Lung microvascular endothelial cell (primary cell): ENCODE measurements at regions not wholly inside any gene's neighbourhood (a gene's known extent, or its start where the extent isn't known, plus 50 kb on each side); places are given as distances from the start of the nearest gene placed in this dataset.
"Not testable (repeated sequence)": the region's sequence is repeated elsewhere in the genome, so short reads cannot be mapped to it uniquely, and the experiment has no call there.

Experiments used
- DNase-seq, 2 donors: peaks; one replicate each; pipeline versions ENCODE4 v3.0.0 to v3.0.0-alpha.2; 2010; ENCODE audit warnings: low read depth in 2 of 2

DNA sequence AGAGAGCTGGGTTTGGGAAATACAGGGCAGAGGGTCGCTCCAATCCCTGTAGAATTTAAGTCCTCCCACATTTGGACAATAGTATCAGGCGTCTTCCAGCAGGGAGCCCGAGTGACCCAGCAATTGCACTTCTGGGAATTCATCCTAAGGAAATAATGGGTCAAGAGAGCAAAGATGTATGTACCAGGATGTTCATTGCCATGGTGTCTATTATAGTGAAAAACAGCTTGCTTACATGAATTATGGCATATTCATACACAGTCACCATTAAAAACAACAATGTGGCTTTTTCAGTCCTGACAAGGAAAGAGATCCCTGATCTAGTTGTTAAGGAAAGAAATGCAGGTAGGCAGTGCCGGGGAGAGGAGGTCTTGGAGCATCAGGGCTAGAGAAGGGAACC is 167.7 kb downstream of the PJA1 start:
- peak; percentile 48 to 78 for DNase-seq

DNA sequence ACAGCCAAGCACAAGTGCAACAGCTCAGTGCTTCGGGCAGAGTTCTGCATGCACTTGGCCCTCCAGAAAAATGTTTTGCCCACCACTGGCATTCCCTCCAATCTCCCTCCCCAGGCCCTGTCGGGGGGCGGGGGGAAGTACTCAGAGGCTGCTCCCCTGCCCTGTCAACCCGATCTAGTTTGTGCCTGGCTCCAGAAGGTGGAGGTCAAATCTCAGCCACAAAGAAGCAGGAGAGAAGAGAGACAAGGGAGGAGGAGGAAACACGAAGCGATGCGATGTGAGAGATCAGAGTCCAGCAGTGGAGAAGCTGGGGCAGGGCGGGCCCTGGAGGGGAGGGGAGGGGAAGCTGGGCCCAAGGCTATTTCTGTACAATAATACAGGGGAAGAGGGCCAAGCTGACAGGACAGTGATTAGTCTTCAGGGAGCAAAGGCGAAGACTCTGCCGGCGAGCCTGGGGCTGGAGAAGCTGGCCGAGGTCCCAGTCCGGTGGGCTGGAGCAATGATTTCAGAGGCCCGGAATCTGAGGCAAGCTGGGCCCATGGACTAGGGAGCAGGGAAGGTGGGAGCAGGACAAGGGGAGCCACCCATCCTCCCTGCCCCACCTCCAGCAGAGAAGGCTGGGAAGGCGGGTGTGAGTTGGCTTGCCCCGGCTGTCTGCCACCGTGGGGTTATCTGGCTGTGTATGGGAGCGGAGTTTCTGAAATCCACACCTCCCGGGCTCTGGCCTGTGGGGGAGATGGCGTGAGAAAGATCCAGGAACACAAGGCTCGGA is 167.1 kb downstream of the EFNB1 start:
- DNase-seq, result peak; percentile 32 to 88

DNA sequence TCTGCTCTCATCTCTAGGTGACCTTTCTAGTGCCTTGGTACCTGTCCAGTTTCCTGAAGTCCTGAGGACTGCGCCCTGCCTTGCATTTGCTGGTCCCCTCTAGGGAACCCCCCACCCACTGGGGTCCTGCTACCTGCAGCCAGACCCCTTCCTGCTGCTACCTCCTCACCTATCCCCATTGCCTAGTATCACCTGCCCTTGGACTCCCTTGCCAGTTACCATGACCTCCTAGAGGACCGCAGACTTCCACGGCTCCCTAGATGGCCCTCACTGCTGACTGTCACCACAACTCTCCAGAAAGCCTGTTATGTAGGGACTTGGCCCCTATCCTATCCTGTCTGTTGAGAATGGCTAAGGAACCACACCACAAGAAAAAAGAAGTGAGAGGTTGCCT is 166.6 kb downstream of the EFNB1 start:
- no peak for DNase-seq

DNA sequence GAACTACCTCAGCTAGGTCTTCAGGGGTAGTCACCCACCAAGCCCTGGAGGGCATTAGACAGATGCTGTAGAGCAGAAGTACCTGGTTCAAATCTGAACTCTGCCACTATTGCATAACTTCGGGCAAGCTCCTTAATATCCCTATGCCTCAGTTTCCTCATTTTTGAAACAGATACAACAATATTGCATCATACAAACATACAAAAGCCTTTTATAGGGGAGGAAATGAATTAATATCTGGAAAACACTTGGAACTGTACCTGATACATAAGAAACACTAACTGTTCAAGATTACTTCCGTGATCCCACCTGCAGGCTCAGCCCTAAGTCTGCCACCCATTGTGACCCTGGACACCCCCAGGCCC is 166.1 kb downstream of the EFNB1 start:
- DNase-seq, result no peak

DNA sequence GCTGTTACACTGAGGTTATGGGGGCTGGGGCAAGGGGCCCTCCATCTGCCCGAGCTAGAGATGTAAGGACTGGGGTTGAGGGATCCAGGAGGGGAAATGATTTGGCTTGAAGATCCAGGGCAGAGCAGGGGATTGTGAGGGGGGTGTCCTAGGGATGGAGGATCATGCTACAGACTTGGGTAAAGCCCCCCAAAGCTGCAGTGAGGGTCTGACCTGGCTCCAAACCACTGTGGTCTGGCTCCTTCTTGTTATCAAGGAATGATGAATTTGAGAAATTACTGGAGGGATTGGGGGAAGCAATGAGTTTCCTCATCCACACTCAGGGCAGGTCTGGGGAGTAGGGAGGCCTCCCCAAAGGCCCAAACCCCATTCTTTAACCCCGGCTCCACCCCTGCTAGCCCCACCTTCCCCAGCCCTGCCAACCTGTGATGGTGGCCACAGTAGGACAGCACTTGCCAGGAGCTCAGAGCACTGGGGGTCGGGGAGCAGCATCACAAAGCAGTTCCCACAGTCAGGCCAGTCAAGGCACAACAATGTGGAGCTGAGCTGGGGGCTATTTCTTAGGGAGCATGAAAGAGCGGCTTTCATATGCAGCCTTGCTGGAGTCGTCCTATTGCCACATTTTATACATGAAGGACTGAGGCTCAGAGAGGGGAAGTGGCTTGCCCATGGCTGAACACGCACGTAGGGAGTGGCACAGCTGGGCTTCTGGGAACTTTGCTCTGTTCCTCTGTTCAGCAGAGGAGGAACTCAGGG is 165.5 kb downstream of the EFNB1 start:
- DNase-seq, result no peak

DNA sequence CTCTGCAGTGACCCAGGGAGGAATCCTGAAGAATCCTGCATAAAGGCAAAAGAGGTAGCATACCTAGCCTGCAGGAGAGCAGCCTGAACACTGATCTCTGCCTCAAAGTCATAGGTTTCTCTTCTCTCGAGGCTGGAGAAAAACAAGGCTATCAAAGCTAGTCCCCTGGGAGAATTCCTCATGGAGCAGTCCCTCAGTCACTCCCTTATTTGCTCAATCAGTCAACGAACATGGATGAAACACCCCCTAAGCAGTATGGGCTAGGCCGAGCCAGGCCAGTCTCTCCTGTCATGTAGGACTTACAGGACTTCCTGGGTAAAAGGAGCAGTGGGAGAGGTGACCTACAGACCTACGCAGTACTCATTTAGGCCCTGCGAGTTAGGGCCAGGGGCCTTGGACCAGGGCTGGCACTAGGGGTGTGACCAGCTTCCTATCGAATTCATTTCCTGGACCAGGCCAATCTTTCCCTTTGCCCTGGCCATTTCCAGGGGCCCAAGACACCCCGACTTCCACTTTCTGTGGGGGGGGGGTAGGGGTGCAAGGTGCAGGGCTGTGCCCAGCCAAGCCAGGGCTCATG is 164.1 kb downstream of the EFNB1 start:
- no peak for DNase-seq

DNA sequence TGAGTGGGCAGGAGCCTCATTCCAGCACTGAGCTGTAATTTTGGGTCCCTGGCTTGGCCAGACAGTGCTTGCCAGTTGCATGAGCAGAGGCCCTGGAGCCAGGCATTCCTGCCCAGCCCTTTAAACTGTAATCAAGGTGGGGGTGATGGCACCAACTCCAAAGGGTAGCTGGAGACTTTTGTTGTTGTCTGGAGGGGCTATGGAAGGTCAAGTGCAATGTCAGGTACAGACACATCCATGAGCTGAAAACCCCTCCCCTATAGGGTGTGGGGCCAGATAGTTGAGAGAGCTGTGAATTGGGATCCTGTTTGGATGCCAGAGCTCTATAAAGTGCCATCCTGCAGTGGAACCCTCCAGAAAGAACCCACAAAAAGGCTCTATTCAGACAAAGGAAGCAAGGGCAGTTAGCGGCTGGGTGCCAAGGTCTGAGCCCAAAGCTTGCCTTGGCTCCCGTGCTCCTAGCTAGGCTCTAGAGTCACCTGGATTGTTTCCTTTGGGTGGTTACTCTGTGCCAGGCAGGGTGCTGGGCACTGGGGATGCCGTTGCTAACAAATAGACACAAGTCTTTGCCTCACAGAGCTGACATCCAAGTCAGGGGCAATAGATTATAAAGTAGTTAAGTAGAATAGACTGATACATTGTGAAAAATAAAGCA is 163.0 kb downstream of the EFNB1 start:
- DNase-seq, result no peak

DNA sequence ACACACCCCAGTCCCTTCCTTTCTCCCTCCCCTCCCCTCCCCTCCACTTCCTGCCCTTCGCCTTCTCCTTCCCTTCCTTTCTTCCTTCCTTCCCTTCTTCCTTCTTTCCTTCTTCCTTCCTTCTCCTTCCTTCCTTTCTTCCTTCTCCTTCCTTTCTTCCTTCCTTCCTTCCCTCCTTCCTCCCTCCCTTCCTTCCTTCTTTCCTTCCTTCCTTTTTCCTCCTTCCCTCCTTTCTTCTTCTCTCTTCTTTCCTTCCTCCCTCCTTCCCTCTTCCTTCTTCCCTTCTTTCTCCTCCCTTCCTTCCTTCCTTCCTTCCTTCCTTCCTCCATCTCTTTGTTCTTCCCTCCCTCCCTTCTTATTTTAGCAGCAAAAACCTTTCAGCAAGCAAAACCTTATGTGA is 162.1 kb downstream of the EFNB1 start:
- no peak for DNase-seq

DNA sequence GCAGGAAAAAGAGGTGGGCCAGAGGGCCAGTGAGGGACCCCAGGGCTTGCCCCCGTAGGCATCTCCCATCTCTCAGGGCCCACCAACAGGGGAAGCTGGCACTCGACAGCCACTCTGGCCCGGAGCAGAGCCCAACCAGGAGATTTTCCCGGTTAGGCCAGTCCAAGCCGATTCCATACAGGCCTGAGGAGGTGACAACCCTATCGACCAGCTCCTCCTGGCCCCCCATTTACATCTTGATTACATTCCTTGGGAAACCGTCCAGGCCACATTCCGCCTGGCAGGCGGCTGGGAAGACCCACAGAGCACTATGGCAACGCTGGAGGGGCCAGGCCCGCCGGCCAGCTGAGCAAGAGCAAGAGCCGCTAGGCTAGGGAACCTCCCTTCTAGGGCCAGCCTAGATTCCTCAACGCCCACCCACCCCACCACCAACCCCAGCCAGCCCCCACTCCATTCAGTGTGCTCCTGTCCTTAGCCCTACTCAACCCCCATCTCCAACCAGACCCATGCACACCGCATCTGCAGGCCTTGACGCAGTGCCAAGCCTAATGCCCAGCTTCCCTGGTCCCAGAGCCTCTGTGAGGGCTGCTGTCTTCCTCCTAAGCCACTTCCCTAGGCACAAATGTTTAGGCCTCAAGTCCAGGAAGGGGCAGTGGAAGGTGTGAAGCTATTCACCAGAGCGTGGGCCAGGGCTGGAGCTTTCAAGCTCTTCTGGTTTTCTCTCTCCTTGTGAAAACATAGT is 161.2 kb downstream of the EFNB1 start:
- peak; percentile 66 to 69 for DNase-seq

DNA sequence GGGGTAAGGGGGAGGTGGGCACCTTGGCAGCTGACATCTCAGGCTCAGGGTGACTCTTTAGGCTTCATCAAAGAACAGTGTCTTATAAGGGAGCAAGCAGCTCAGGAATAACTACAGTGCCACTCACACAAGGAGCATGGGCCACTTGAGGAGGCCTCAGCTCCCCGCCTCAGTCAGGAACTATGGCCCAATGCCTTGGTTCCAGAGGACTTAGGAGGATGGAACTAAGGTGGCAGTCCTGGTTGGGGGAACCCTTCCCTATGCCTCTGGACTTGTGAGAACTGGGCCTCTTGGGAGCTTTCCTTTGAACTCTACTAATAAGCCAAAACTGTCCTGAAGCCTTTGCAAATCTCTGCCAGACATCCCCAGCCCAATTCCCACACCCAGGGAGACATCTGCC is 160.6 kb downstream of the EFNB1 start:
- DNase-seq, result no peak

DNA sequence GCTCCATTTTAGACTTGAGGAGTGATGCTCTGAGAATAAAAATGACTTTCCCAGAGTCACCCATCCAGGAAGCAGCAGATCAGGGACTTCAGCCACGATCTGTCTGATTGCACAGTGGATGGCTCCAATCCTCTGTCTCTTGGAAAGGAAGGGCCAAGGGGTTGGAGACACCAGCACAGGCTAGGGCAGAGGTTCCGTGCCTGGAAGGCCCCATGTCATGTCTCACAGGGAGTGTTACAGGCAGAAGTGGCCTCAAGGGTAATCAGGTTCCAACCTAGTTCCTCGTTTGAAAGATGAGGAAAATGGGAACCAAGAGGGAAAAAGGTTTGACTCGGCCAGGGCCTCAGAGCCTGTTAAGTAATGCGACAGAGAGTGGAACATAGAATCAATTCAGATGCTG is 160.0 kb downstream of the EFNB1 start:
- DNase-seq, result no peak

DNA sequence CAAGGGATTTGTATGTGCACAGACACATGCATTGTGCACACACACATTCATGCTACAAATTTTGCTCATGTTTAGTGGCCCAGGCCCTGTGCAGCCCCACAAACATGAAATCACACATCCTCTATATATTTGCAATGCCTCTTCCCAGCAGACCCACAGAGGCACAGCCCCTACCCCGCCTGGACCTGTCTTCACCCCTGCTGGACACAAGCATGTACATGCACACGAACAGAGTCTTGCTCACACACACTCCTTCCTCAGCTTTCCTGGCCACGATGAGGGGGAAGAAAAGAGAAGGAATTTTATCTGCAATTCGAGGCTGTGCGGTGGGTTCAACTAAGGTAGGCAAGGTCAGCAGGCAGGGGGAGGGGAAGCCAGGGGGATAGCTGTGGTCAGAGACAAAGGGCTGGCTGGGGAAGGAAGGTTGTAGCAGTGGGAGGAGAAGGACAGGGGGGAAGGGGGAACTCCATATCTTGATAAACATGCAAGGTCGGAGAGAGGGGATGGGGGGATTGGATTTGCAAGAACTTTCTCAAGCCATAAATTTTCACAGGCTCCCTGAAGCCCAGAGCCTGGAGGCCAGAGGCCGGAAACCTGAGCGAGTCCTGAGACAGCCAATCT is 156.4 kb downstream of the EFNB1 start:
- DNase-seq, result no peak

DNA sequence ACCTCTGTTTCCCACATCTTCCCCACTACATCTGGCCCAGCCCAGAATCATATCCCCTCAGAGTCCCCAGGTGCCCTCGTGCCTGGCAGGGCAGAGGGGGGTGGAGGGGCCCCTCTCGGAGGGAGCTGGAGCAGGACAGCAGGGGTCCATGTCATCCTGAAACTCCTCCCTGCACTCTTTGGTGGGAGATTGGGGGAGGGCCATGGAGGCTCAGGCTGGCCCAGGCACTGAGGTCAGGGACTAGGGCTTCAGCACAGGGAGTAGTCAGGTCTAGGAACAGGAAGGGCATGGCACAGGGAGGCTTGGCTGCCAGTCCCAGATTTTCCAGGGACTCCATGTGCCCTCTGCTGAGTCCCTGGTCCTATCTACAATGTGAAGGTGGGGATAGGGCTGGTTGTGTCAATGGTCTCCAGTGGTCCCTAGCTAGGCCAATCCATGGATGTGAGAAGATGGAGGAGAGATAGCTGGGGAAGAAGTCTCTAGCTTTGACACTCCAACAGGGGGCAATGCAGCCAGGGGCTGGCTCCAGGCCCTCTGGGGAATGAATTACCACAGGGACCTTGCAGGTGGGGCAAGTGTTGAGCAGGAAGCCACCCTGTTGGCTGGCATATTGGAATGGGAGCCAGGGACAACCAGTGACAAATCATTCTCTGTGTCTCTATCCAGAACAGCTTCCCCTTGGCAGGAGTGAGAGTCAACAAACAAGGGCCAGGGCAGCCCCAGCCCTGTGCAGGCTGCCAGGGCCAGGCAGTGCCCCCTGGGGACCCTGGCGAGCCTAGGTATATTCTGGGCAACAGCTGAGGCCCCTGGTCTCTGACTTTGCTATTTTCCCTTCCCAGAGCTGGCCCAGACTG is 154.4 kb downstream of the EFNB1 start:
- no peak for DNase-seq

DNA sequence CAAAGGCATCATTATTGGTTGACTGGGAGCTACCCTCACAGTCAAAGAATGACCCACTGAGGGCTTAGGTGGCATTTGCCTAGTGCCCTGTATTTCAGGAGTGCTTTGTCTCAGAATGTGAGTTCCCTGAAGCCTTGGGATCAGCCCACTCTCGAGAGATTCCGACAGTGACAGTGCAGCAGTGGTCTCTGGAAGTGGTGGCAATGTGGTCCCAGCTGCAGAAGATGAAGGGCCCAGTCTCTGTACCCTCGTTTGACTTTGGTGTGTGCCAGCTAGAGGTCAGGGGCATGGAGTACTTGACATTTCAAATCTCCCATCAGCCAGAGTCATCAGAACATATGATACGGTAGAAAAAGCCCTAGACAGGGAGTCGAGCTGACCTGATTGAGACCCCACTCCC is 153.7 kb downstream of the EFNB1 start:
- DNase-seq, result no peak

DNA sequence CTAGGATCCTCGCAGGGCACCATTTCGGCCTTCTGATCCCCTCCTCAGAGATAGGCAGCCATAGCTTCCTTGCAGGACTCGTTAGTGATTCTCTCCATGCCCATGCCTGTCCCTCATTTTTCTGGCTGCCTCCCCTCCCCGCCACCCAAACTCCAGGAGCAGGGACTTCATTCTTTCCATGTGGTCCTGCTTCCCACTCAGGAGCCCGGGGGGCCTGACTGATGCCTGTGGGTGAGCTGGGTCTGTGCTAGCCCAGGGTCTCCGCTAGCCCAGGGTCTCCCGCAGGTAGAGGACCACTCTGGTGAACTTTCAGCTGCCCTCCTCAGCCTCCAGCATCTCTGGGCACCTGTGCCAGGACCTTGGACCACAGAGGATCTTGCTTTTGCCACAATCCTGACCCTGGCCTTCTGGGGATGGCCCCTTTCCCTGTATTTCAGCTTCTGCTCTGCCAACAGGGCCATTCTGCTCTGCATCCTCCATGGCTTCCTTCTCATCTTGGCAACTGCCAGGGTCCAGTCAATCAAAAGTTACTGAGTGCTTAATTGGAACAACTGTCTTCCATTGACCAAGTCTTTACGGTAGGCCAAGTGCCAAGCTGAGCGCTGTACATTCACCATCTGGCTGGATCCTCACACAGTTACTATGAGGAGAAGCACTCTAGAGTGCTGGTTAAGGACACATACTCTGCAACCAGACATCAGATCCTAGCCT is 152.2 kb downstream of the EFNB1 start:
- DNase-seq, result no peak

DNA sequence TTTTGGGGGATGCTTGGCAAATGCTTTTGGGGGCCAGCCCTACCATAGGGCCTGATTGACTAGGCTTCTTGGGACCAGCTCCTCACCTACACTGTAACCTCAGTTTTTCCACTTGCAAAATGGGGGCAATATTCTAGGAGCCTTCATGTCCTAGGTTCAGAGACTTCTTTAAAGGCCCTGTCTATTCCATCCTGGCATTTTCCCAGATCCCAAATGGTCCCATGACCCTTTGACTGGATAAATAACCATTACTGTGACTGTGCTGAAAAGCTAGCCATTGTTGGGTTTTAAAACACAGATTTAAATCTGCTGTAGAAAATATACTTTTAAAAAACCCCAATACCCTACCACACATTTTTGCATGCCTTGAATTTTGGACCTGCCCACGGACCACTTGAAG is 149.8 kb downstream of the EFNB1 start:
- peak in 1 of 2 donors; percentile 28 for DNase-seq

DNA sequence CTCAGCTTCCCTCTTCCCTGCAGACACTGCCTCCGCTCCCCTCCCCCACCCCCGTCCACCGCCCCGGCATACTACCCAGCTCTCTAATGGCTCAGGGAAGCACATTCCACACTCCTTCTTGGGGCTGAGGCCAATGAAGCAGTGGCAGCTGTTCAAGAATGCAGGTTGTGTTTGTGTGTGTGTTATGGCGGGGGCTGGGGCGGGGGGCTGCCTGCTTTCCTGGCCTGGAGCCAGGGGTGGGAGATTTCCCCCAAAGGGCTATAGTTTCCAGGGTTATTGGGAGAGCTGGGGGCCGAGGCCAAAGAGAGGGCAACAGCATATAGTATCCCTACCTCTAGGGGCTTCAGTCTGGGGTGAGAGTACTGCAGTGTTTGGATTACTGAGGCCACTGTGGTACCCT is 149.4 kb downstream of the EFNB1 start:
- DNase-seq, result no peak

DNA sequence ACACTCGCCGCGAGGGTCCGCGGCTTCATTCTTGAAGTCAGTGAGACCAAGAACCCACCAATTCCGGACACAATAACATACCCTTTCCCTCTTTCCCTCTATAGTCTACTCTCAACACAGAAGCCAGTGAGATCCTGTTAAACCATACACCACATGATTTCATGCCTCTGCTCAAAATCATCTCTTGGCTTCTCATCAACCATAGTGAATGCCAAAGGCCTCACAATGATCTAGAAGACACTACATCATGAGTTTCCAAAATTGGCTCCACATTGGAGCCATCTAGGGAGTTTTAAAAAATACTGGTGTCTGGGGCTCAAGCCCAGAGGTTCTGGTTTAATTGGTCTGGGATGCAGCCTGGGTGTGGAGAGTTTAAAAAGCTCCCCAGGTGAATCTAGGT is 124.5 kb downstream of the EFNB1 start:
- DNase-seq, result no peak

DNA sequence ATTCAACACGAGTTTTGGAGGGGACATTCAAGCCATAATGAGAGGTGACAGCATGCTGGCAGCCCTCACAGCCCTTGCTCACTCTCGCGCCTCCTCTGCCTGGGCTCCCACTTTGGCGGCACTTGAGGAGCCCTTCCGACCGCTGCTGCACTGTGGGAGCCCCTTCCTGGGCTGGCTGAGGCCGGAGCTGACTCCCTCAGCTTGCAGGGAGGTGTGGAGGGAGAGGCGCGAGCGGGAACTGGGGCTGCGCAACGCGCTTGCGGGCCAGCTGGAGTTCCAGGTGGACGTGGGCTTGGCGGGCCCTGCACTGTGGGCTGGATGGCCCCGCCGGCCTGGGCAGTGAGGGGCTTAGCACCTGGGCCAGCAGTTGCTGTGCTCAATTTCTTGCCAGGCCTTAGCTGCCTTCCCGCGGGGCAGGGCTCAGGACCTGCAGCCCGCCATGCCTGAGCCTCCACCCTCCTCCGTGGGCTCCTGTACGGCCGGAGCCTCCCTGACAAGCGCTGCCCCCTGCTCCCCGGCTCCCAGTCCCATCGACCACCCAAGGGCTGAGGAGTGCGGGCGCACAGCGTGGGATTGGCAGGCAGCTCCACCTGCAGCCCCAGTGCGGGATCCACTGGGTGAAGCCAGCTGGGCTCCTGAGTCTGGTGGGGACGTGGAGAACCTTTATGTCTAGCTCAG is 123.3 kb downstream of the EFNB1 start:
- DNase-seq, result not testable (repeated sequence)
